ACC112 (cell line): ENCODE measurements at regions not wholly inside any gene's neighbourhood (a gene's known extent, or its start where the extent isn't known, plus 50 kb on each side); places are given as distances from the start of the nearest gene placed in this dataset.

Experiments used
- H2AFZ ChIP-seq: fragments of 200-600 bp; sonication (generic); one replicate; pipeline ENCODE4 v1.6.0; 2017; ENCODE audit warnings: antibody characterized with exemption, low read length; ENCODE audit not compliant: unreplicated experiment
- H3K27ac ChIP-seq: fragments of 200-600 bp; sonication (generic); 2 replicates; pipeline ENCODE4 v1.5.1; 2014; ENCODE audit warnings: low read depth, mild to moderate bottlenecking, antibody characterized with exemption, low read length, moderate library complexity
- H3K27me3 ChIP-seq: fragments of 200-600 bp; sonication (generic); 2 replicates; pipeline ENCODE4 v1.6.1; 2014; ENCODE audit warnings: mild to moderate bottlenecking, antibody characterized with exemption, low read length, moderate library complexity, mixed read lengths; ENCODE audit not compliant: insufficient read depth
- H3K36me3 ChIP-seq: fragments of 200-600 bp; sonication (generic); 2 replicates; pipeline ENCODE4 v1.6.1; 2016; ENCODE audit warnings: mild to moderate bottlenecking, antibody characterized with exemption, low read length, moderate library complexity, mixed read lengths; ENCODE audit not compliant: insufficient read depth
- H3K4me1 ChIP-seq: fragments of 200-600 bp; sonication (generic); one replicate; pipeline ENCODE4 v1.6.1; 2016; ENCODE audit warnings: low read length, mixed read lengths; ENCODE audit not compliant: insufficient read depth, unreplicated experiment, control insufficient read depth
- H3K4me3 ChIP-seq: fragments of 200-600 bp; sonication (generic); 2 replicates; pipeline ENCODE4 v1.5.1; 2014; ENCODE audit warnings: mild to moderate bottlenecking, low read depth, low read length
- H3K79me2 ChIP-seq: fragments of 200-600 bp; sonication (generic); one replicate; pipeline ENCODE4 v1.6.0; 2016; ENCODE audit warnings: low read length; ENCODE audit not compliant: control insufficient read depth, unreplicated experiment, insufficient read depth

DNA sequence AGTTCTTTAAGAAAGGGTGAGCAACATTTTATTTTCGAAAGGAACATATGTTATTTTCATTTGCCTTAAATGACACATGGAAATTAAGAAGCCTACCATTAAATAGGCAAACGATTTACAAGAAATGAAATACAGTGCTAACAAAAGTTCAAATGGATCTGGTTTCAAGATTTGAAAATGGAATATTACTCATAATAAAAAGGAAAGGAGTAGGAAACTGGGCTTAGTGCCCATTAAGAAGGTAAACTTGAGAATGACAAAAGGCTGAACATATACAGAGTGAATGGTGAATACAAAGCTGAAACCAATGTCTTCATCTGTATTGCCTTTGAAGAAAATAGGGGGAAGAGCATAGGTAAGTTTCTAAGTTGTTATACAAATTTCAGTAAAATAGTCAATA, 974.2 kb upstream of the C9orf72 start:
- Histone ChIP-seq H3K27me3 (no peaks in the 10 kb centered on the region), H2AFZ (no peak overlapping the region), H3K4me3 (no peak overlapping the region), H3K27ac (no peak overlapping the region), H3K4me1 (no peaks in the 10 kb centered on the region), H3K79me2 (no peaks in the 10 kb centered on the region), H3K36me3 (no peaks in the 10 kb centered on the region)

DNA sequence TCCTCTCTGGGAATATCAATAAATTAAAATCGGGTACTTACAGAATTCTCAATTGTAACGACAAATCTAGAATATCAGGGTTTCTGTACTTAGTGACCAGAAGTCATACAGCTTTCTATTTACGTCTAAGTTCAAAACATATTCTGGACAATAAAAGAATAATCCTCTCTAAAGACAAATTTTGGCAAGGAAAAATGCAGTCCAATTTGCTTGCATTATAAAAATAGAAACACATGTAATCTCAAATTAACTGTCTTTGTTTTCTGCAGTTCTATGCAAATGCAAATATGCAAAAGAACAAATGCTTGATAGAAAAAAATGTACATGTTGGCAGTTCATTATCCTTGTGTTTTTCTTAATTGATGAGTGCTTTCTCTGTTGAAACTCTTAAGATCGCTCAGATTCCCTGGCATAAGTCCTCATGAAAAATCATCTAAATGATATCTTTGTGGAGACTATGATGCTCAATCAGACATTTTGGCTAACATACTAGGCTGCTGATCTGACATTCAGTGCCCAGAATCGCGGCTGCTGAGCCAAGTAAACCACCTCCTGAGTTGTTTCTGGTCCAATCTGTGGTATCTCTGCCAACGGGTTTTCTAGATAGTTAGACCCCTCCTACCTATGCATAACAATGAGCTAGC, 990.1 kb upstream of the C9orf72 start:
- Histone ChIP-seq H3K27me3 (no peaks in the 10 kb centered on the region), H3K79me2 (no peaks in the 10 kb centered on the region), H3K36me3 (no peaks in the 10 kb centered on the region), H3K27ac (no peak overlapping the region), H2AFZ (no peak overlapping the region), H3K4me3 (no peak overlapping the region), H3K4me1 (no peaks in the 10 kb centered on the region)

DNA sequence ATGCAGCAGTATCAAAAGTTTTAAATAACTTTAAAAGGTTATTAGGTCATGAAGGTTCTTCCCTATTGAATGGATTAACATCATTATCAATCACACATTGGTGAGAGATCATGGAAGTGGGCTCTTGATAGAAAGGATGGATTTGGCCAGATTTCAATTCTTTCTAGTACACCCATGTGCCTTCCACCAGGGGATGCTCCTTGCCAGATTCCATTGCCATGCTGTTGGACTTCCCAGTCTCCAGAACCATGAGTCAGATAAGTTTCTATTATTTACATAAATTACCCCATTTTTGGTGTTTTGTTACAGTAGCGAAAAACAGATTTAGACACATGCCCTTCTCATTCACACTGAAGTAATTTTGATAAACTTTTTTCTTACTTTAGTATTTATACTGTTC, 1010.6 kb upstream of the C9orf72 start:
- H3K27ac ChIP-seq = no peak overlapping the region
- H3K4me1 ChIP-seq = no peaks in the 10 kb centered on the region
- H3K27me3 ChIP-seq = no peaks in the 10 kb centered on the region
- no peaks in the 10 kb centered on the region for H3K36me3 ChIP-seq
- no peaks in the 10 kb centered on the region for H3K79me2 ChIP-seq
- no peak overlapping the region for H2AFZ ChIP-seq
- H3K4me3 ChIP-seq = no peak overlapping the region

- H3K4me1 ChIP-seq = no peaks in the 10 kb centered on the region
- H3K27me3 ChIP-seq = no peaks in the 10 kb centered on the region
- H3K79me2 ChIP-seq = no peaks in the 10 kb centered on the region
- no peak overlapping the region for H3K27ac ChIP-seq
- no peaks in the 10 kb centered on the region for H3K36me3 ChIP-seq
- no peak overlapping the region for H3K4me3 ChIP-seq
- H2AFZ ChIP-seq = no peak overlapping the region
These were observed 1011.3 kb upstream of the C9orf72 start for GRCh38 chr9:28584542-28584941.

GRCh38 chr9:28587052-28587451, 1013.8 kb upstream of the C9orf72 start:
- H3K4me3 ChIP-seq = no peak overlapping the region
- no peaks in the 10 kb centered on the region for H3K27me3 ChIP-seq
- no peak overlapping the region for H3K27ac ChIP-seq
- no peaks in the 10 kb centered on the region for H3K79me2 ChIP-seq
- no peak overlapping the region for H2AFZ ChIP-seq
- no peaks in the 10 kb centered on the region for H3K4me1 ChIP-seq
- no peaks in the 10 kb centered on the region for H3K36me3 ChIP-seq

GRCh38 chr9:28598408-28598807, 1025.1 kb upstream of the C9orf72 start:
- Histone ChIP-seq H3K27me3 (no peaks in the 10 kb centered on the region), H3K27ac (no peak overlapping the region), H3K4me1 (no peaks in the 10 kb centered on the region), H3K4me3 (no peak overlapping the region), H2AFZ (no peak overlapping the region), H3K36me3 (no peaks in the 10 kb centered on the region), H3K79me2 (no peaks in the 10 kb centered on the region)

- H3K4me3 ChIP-seq = no peak overlapping the region
- no peaks in the 10 kb centered on the region for H3K36me3 ChIP-seq
- no peaks in the 10 kb centered on the region for H3K79me2 ChIP-seq
- no peak overlapping the region for H3K27ac ChIP-seq
- no peak overlapping the region for H2AFZ ChIP-seq
- H3K27me3 ChIP-seq = no peaks in the 10 kb centered on the region
- H3K4me1 ChIP-seq = no peaks in the 10 kb centered on the region
These were observed 1026.9 kb upstream of the C9orf72 start for GRCh38 chr9:28600226-28600625.

DNA sequence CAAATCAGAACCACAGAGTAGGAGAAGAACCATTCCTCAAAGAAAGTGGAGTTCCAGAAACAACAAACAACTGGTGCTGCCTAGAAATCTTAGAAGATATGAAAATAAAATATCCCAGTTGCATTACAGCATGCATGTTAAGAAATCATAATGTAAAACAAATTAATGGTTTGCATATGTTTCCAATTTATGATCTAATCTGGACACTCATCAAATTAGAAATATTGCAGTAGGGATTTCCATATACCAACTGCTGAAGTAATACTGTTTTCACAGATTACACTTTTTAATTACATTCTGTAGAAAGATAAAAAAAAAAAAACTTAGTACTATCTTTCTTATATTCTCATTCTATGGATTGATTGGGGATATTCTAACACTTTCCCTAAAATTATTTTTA, 1034.6 kb upstream of the C9orf72 start:
- no peaks in the 10 kb centered on the region for H3K36me3 ChIP-seq
- no peak overlapping the region for H3K27ac ChIP-seq
- no peak overlapping the region for H3K4me3 ChIP-seq
- no peaks in the 10 kb centered on the region for H3K4me1 ChIP-seq
- no peak overlapping the region for H2AFZ ChIP-seq
- no peaks in the 10 kb centered on the region for H3K27me3 ChIP-seq
- no peaks in the 10 kb centered on the region for H3K79me2 ChIP-seq

- Histone ChIP-seq H3K4me1 (no peaks in the 10 kb centered on the region), H3K4me3 (no peak overlapping the region), H3K36me3 (no peaks in the 10 kb centered on the region), H3K27me3 (no peaks in the 10 kb centered on the region), H3K79me2 (no peaks in the 10 kb centered on the region), H2AFZ (no peak overlapping the region), H3K27ac (no peak overlapping the region)
These were observed 1037.1 kb upstream of the C9orf72 start for GRCh38 chr9:28610339-28610738.

GRCh38 chr9:28616310-28616709, 1043.0 kb upstream of the C9orf72 start:
- Histone ChIP-seq H3K27ac (no peak overlapping the region), H3K27me3 (no peaks in the 10 kb centered on the region), H3K4me1 (no peaks in the 10 kb centered on the region), H3K79me2 (no peaks in the 10 kb centered on the region), H3K36me3 (no peaks in the 10 kb centered on the region), H2AFZ (no peak overlapping the region), H3K4me3 (no peak overlapping the region)

DNA sequence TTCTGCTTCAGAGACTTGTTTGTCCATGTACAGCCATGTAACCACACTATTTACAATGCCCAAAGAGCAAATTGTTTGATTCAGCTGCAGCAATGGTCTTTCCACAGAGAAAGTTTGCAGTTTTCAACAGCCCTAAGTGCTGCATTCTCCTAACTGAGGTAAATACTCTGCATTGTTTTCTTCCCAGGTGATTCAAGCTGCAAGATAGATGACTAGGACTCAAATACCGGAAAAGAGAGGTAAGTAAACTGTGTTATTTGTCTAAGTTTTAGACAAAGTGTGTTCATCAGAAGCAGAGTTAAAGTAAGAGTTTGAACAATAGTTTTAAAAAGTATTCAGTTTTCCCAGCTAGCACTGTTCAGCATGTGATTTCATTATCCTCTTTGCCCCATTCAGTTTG, 1046.7 kb upstream of the C9orf72 start:
- no peak overlapping the region for H3K4me3 ChIP-seq
- no peaks in the 10 kb centered on the region for H3K27me3 ChIP-seq
- H3K36me3 ChIP-seq = no peaks in the 10 kb centered on the region
- no peak overlapping the region for H3K27ac ChIP-seq
- H2AFZ ChIP-seq = no peak overlapping the region
- H3K79me2 ChIP-seq = no peaks in the 10 kb centered on the region
- H3K4me1 ChIP-seq = no peaks in the 10 kb centered on the region
